ENCODE measurements at regions not wholly inside any gene's neighbourhood (a gene's known extent, or its start where the extent isn't known, plus 50 kb on each side); places are given as distances from the start of the nearest gene placed in this dataset.

- TF ChIP-seq, protein P1, sequence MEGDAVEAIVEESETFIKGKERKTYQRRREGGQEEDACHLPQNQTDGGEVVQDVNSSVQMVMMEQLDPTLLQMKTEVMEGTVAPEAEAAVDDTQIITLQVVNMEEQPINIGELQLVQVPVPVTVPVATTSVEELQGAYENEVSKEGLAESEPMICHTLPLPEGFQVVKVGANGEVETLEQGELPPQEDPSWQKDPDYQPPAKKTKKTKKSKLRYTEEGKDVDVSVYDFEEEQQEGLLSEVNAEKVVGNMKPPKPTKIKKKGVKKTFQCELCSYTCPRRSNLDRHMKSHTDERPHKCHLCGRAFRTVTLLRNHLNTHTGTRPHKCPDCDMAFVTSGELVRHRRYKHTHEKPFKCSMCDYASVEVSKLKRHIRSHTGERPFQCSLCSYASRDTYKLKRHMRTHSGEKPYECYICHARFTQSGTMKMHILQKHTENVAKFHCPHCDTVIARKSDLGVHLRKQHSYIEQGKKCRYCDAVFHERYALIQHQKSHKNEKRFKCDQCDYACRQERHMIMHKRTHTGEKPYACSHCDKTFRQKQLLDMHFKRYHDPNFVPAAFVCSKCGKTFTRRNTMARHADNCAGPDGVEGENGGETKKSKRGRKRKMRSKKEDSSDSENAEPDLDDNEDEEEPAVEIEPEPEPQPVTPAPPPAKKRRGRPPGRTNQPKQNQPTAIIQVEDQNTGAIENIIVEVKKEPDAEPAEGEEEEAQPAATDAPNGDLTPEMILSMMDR (conservative IDR thresholded peaks at IDR 0.05; ENCODE audit: low read depth, low read length), result no peak
- TF ChIP-seq EZH2 (IDR thresholded peaks at IDR 0.05; ENCODE audit: borderline replicate concordance, low read depth, low read length, poor library complexity, severe bottlenecking), result no peak
Observed at GRCh38 chr16:88293097-88293496, 89.7 kb upstream of the ZNF469 start.

All from A673 (cell line).